GM21360 (cell line): ENCODE measurements at regions not wholly inside any gene's neighbourhood (a gene's known extent, or its start where the extent isn't known, plus 50 kb on each side); places are given as distances from the start of the nearest gene placed in this dataset.
"Not testable (repeated sequence)": the region's sequence is repeated elsewhere in the genome, so short reads cannot be mapped to it uniquely, and the experiment has no call there.

ENCODE experiments used
- ATAC-seq: cut with Tn5 transposase; IDR thresholded peaks from one replicate; pipeline ENCODE4 v1.9.1; 2021; ENCODE audit warnings: mild to moderate bottlenecking, moderate library complexity; ENCODE audit not compliant: unreplicated experiment

DNA sequence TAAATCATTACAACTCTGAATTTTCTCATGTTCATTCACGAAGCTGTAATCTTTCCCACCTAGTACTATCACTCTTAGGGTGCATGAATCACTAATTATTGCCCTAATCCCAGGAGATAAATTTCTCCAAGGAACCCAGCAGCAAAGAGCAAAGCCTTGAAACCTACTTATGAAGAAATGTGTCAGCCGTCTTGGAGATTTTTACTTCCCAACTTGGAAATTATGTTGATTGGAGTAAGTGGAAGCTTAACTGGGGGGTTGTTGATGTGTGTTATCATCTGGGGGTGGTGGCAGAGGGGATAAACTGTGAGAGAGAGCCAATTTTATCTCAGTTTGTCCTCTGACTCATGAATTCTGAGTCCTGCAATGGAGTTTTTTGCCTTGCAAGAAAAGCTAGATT lies 440.5 kb upstream of the WWC1 start:
- ATAC-seq = no peak

DNA sequence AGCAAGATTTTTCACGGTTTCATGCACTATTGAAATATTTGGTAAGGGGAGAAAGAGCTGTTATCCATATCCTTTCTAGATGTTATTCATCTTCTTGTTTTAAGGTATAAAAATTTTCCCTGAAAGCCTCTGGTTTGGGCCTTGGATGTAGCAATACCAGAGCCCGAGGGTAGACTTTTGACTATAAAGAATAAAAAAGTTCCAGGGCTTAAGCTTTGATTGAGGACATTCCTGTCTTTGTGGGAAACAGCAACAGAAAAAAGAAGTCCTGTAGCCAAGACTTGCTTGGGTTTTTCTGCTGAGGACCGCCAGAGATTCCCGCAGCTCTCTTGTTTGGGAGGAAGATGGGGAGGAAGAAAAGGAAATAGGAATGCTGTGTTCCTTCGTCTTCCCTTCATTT lies 440.0 kb upstream of the WWC1 start:
- no peak for ATAC-seq

GRCh38 chr5:167852515-167852914 lies 438.9 kb upstream of the WWC1 start:
- no peak for ATAC-seq

DNA sequence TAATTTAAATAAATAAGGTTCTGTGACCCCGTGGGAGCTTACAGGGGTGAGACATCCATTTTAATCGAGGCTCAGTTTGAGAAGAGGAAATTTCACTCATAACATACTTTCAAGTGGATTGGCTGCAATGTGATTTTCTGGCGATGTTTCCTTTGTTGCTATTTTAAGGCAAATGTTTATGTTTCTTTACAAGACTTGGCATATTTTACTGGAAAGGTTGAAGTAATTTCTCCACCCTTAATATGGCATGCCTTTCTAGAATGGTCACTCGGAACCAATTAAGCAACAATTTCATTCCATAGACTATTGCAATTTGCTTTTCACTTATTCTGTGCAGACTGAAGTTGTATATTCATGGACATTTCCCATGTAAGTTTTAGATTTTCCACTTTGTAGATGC lies 438.0 kb upstream of the WWC1 start:
- ATAC-seq = no peak

GRCh38 chr5:167855818-167856217 lies 435.6 kb upstream of the WWC1 start:
- ATAC-seq = no peak

DNA sequence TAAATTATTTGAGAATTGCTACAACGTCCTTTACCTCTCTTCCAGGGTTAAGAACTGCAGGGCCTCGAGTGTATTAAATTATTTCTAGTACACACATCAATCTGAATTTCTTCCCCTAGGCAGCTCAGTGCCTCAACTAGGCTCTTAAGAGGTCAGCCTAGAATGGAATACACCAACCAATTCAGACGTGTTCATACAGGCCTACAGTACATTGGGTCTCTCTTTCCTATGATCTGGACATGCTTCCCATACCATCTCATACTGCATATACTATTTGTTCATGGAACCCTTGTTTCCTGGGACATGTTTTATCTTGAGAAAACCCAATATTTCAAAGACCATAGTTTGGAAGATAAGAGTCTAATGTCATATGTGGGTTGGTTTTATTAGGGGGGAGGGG lies 434.1 kb upstream of the WWC1 start:
- ATAC-seq = no peak

- not testable (repeated sequence) for ATAC-seq
Observed at GRCh38 chr5:167858186-167858855, 433.1 kb upstream of the WWC1 start.

DNA sequence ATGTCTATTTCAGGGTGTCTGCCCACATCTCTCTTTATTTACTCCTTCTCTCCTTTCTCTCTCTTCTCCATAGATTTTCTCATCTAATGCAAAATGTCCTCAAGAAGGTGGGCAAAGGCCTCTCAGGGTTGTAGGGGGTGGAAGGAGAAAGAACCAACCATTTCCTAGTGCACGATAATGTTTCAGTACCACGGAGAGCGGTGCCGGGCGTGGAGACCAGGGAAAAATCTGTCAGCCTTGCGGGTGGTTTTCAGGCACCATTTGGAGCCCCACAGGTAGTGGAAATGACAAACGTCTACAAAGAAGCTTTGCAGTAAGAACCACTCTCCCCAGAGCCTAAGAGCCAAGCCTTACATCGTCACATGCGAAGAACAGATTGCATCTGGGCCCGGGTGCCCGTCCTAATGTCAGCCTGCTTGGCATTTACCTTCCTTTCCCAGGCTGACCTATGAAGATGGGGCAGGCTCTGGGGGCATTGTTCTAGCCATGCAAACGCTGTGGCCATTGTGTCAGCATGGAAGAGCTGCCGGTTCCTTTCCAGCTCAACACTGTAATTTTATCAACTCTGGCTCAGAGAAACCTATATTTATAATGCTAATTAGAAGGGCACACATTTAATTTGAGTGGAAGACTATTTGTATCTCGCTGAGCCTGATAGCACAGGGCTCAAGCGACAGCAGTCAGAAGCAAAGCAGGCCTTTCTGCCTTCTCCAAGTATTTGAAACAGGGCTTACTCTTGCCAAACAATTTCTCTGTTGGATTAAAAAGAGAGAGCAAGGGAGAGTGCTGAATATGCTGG lies 430.1 kb upstream of the WWC1 start:
- ATAC-seq = no peak

DNA sequence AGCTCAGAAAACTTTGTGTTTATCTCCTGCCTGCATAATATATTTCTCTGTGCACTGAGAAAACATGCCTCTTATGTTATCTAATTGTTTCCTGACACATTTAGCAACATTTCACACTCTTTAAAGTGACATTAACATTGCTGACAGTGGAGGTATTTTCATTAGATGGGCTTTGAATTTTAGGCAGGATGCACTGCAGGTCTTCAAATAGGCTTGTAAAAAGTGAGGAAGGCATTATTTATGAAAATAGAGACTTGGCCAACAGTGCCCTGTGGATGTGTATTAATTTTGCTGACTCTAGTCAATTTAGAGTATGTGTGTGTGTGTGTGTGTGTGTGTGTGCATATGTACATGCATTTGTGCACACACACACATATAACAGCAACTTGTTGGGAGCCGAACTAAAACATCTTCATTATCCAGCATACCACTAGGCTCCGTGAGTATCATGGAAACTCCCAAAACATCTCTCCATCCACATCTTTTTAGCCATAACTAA lies 429.5 kb upstream of the WWC1 start:
- no peak for ATAC-seq

DNA sequence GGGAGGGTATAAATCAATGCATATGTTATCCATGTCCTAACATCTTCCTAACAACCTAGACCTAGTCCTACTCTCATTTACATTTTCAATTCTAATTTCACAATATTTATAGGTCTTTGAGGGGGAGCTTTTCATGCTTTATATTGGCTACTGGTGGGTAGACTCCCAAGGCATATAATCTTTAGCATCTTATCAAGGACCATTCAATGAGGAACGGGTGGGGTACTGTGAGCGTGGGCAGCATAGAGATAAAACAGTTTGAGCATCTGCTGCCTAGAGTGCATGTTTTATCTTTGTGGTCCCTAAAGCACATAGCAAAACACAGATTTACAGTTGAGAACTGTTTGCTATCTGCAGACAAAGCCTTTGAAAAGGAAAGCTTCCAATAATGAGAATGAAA lies 427.6 kb upstream of the WWC1 start:
- ATAC-seq = no peak

GRCh38 chr5:167864801-167865200 lies 426.6 kb upstream of the WWC1 start:
- ATAC-seq = no peak

DNA sequence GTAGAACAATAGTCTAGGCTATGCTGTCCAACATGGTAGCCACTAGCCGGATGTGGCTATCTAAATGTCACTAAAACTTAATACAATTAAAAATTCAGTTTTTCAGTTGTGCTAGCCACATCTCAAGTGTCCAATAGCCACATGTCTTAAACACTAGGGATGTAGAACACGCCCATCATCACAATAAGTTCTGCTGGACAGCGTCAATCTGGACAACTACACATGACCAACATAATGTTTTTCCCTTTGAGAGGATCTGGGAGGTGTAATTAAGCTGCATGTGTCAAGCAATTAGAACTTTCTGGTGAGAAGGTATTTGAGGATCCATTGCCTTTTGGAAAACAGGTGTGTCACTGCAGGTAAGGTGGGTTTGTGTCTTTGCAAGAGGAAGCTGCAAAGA lies 424.6 kb upstream of the WWC1 start:
- no peak for ATAC-seq

DNA sequence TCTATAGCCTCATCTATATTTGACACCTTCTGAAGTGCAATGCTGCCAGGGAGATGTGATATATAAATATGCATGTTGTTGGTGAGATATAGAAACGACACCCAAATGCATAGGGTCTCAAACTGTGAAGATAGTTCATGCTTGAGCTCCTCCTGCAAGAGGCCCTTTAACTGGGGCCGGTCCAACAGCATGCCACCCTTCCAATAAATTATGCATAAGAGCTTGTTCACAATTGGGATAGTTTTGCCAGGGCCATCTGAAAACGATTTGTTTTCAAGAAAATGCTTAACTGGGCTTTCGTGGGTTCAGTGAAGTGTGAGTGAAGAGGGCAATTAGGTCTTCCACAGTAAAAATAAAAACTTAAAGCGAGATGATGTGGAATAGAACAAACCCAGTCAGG lies 424.2 kb upstream of the WWC1 start:
- ATAC-seq = no peak

- ATAC-seq = no peak
Observed at GRCh38 chr5:167869125-167869524, 422.3 kb upstream of the WWC1 start.

DNA sequence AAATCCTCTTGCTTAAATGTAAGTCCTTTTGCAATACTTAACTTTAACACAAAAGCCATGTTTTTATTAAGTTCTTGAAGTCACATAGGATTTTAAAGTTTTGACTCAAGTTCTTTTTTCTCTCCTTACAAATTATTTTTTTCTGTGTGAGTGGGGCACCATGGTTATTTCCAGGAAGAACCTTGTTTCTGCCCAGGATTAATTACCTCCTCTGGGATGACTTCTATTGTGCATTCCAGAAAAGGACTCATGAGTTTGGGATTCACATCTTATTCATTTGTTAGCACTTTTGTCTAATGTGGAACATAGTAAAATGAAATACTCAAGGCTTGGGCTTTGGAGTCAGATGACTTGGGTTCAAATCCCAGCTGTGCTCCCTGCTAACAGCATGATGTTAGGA lies 421.4 kb upstream of the WWC1 start:
- no peak for ATAC-seq

DNA sequence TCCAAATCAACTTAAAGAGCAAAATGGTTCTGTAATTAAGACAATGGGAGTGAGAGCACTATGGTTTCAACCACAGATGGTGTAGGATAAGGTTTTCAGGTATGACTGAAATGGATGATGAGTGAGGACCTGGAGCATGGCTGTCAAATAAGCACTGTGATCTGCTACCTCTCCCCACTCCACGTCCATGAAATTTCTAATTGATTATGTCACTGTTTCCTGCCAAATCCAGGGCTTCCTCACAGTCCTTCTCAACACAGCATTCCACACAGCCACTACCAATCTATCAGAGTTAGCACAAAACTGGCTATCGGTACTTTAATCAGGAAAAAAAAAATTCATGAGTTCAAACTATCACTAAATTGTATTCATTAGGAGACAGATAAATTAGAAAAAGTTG lies 420.4 kb upstream of the WWC1 start:
- ATAC-seq = no peak

DNA sequence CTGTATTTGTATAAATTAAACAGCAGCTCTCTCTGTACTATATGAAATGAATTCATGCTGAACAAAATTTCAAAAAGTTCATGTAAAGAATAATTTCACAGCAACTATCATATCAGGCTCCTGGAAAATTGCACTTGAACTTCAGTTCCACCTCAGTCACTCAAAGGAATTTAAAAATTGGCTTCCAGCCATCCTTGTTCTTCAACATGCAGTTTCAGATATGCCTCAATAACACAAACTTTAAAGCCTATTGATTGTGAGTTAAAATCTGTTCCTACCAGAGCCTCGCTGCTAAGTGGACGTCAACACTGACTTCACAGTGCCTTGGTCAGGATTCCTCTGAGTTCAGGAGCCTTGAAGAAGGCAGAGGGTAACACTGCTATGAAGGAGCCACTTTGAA lies 418.7 kb upstream of the WWC1 start:
- ATAC-seq = no peak

DNA sequence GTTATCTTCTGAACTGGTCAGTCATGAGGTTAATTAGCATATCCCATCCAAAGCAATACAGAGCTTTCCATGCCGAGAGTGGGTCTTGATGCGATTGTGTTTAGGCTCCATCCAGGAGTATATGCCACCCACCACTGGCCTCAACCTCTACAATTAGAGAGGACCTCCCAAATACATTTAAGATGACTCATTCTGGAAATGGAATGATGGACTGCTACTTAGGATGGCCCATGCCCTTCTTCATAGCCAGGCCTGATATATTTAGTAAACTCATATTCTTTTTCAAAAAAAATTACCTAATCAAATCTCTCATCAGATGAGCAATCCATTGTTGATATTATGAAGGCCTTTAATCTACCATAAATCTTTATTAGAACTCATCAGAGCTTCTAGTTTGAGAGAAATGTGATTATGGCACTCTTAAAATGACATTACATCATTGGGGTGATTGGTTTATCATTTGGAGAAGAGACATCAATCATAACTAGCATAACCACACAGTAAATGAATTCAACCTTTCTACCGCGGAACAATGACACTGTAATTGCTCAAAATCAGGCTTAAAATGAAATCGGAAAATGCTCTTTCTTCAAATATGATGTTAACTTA lies 414.2 kb upstream of the WWC1 start:
- no peak for ATAC-seq

- ATAC-seq = no peak
Observed at GRCh38 chr5:167877924-167878323, 413.5 kb upstream of the WWC1 start.

GRCh38 chr5:167880420-167880819 lies 411.0 kb upstream of the WWC1 start:
- no peak for ATAC-seq

- ATAC-seq = no peak
Observed at GRCh38 chr5:167881041-167881440, 410.4 kb upstream of the WWC1 start.

GRCh38 chr5:167886196-167886595 lies 405.2 kb upstream of the WWC1 start:
- ATAC-seq = no peak
